ENCODE measurements at regions not wholly inside any gene's neighbourhood (a gene's known extent, or its start where the extent isn't known, plus 50 kb on each side); places are given as distances from the start of the nearest gene placed in this dataset.
A peak's percentile ranks its signal among the peaks of the same experiment; 100 is the strongest.

DNA sequence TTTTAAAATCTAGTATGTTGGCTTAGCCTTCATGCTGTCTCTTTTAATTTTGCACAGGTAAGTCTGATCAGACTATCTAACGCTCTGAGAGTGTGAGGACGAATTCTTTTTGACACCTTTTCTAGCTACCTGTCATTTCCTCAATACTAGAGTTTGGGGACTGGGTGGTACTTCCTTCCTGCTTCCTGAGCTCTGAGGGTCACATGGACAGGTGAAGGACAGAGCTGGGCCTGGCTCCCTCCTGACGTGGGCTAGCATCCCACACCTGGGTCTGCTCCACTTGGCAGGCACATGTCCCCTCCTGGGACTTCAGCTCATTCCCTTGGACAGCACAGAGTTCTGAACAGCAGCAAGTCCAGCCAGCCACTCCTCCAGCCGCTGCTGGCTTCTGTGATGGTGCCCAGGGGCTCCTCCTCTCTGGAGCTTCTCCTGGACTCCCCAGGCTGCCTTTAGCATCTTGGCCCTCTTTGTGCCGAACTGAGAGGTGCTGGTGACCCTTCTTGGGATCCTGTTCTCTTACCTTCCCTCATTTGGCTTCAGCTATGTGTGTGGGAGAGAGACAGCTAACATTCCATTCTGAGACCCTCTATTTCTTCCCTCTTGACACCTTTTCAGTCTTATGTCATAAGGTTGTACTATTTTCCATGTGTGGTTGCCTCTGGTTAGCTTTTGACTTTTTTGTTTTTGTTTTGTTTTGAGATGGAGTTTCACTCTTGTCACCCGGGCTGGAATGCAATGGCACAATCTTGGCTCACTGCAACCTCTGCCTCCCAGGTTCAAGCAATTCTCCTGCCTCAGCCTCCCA is 106.9 kb downstream of the B3GNT2 start:
- DNase-seq = no peak
- peak overlapping the region; percentile 92 to 100 (median 96) for H3K27ac Mint-ChIP-seq
- H3K36me3 Mint-ChIP-seq = no peaks in the 10 kb centered on the region
- no peak overlapping the region for H3K4me2 ChIP-seq (replicated peaks; ENCODE audit: extremely low read depth, low read length, poor library complexity, severe bottlenecking)
- peak overlapping the region; percentile 44 for H2AFZ ChIP-seq (ENCODE audit: insufficient read depth, low read depth, low read length, poor library complexity, severe bottlenecking)
- peak overlapping the region; percentile 89 to 90 for H3K27ac ChIP-seq (ENCODE audit: low read depth in 1 of 2, low read length in 2 of 2)
- no peaks in the 10 kb centered on the region for H3K27me3 Mint-ChIP-seq (ENCODE audit: low read depth in 3 of 3)
- peaks cover 0 to 4% (median 0%) of the 10 kb centered on the region in 7 donors for H3K9me3 Mint-ChIP-seq
- TF ChIP-seq, protein P1, sequence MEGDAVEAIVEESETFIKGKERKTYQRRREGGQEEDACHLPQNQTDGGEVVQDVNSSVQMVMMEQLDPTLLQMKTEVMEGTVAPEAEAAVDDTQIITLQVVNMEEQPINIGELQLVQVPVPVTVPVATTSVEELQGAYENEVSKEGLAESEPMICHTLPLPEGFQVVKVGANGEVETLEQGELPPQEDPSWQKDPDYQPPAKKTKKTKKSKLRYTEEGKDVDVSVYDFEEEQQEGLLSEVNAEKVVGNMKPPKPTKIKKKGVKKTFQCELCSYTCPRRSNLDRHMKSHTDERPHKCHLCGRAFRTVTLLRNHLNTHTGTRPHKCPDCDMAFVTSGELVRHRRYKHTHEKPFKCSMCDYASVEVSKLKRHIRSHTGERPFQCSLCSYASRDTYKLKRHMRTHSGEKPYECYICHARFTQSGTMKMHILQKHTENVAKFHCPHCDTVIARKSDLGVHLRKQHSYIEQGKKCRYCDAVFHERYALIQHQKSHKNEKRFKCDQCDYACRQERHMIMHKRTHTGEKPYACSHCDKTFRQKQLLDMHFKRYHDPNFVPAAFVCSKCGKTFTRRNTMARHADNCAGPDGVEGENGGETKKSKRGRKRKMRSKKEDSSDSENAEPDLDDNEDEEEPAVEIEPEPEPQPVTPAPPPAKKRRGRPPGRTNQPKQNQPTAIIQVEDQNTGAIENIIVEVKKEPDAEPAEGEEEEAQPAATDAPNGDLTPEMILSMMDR (IDR thresholded peaks at IDR 0.05) = no peak
- intact Hi-C loops (cut with micrococcal nuclease) = loop anchor here in 1 of 2 donors (5.0 kb wide), 1 partner anchor 106 kb away; the partner anchor contains the start of gene B3GNT2
- H3K9ac ChIP-seq (ENCODE audit: insufficient read depth, low read length, poor library complexity, severe bottlenecking) = no peak overlapping the region
- H3K9me3 ChIP-seq (replicated peaks in 1 of 2; ENCODE audit: control insufficient read depth in 1 of 2, insufficient read depth in 1 of 2, low read length in 2 of 2) = no peaks in the 10 kb centered on the region
- peaks cover 61% of the 10 kb centered on the region for H3K4me1 Mint-ChIP-seq
- peaks cover 49 to 64% of the 10 kb centered on the region in 2 donors for H3K4me1 ChIP-seq (ENCODE audit: control insufficient read depth in 1 of 2, insufficient read depth in 2 of 2, low read length in 2 of 2)
- 69% methylated on average over 2 of the region's 6 CpGs for WGBS (ENCODE audit: insufficient coverage)
- H4K20me1 ChIP-seq (ENCODE audit: insufficient read depth, low read length) = no peaks in the 10 kb centered on the region
- peak overlapping the region in 1 of 3 experiments; percentile 53 for H3K4me3 ChIP-seq (replicated peaks in 1 of 3; ENCODE audit: low read depth in 2 of 3, low read length in 3 of 3)
- no peaks in the 10 kb centered on the region for H3K27me3 ChIP-seq (ENCODE audit: control insufficient read depth in 2 of 2, insufficient read depth in 2 of 2, low read length in 2 of 2)
- peak overlapping the region; percentile 70 to 87 for H3K4me3 Mint-ChIP-seq
- no peaks in the 10 kb centered on the region for H3K79me2 ChIP-seq (ENCODE audit: insufficient read depth, low read length)
- H3K36me3 ChIP-seq (replicated peaks in 1 of 2; ENCODE audit: control insufficient read depth in 1 of 2, insufficient read depth in 2 of 2, low read length in 2 of 2) = no peaks in the 10 kb centered on the region

- peaks cover 46% of the 10 kb centered on the region for H3K4me1 Mint-ChIP-seq
Observed at GRCh38 chr2:62300925-62301324, 105.0 kb downstream of the B3GNT2 start.

More at GRCh38 chr2:62300925-62301324, 105.0 kb downstream of the B3GNT2 start:
- Mint-ChIP-seq H3K9me3 (peaks cover 0 to 4% (median 0%) of the 10 kb centered on the region in 7 donors), H3K4me3 (no peak overlapping the region), H3K27ac (peak overlapping the region in 1 of 7 donors; percentile 16), H3K27me3 (ENCODE audit: low read depth in 3 of 3) (no peaks in the 10 kb centered on the region), H3K36me3 (no peaks in the 10 kb centered on the region)
- Histone ChIP-seq H3K9me3 (replicated peaks in 1 of 2; ENCODE audit: control insufficient read depth in 1 of 2, insufficient read depth in 1 of 2, low read length in 2 of 2) (no peaks in the 10 kb centered on the region), H3K27ac (ENCODE audit: low read depth in 1 of 2, low read length in 2 of 2) (no peak overlapping the region), H3K4me1 (ENCODE audit: control insufficient read depth in 1 of 2, insufficient read depth in 2 of 2, low read length in 2 of 2) (peaks cover 38 to 48% of the 10 kb centered on the region in 2 donors), H4K20me1 (ENCODE audit: insufficient read depth, low read length) (no peaks in the 10 kb centered on the region), H3K36me3 (replicated peaks in 1 of 2; ENCODE audit: control insufficient read depth in 1 of 2, insufficient read depth in 2 of 2, low read length in 2 of 2) (no peaks in the 10 kb centered on the region), H3K4me3 (replicated peaks in 1 of 3; ENCODE audit: low read depth in 2 of 3, low read length in 3 of 3) (no peak overlapping the region), H3K79me2 (ENCODE audit: insufficient read depth, low read length) (no peaks in the 10 kb centered on the region), H2AFZ (ENCODE audit: insufficient read depth, low read depth, low read length, poor library complexity, severe bottlenecking) (peak overlapping the region; percentile 51), H3K4me2 (replicated peaks; ENCODE audit: extremely low read depth, low read length, poor library complexity, severe bottlenecking) (no peak overlapping the region), H3K9ac (ENCODE audit: insufficient read depth, low read length, poor library complexity, severe bottlenecking) (no peak overlapping the region), H3K27me3 (ENCODE audit: control insufficient read depth in 2 of 2, insufficient read depth in 2 of 2, low read length in 2 of 2) (no peaks in the 10 kb centered on the region)
- no peak for DNase-seq
- intact Hi-C loops (cut with micrococcal nuclease) = loop anchor here in 1 of 2 donors (5.0 kb wide), 1 partner anchor 104 kb away; the partner anchor contains the start of gene B3GNT2
- TF ChIP-seq, protein P1 (IDR thresholded peaks at IDR 0.05) = no peak
- 60% methylated on average over 1 of the region's 4 CpGs for WGBS (ENCODE audit: insufficient coverage)

Measured in CD14-positive monocyte (primary cell).